ENCODE measurements at regions not wholly inside any gene's neighbourhood (a gene's known extent, or its start where the extent isn't known, plus 50 kb on each side); places are given as distances from the start of the nearest gene placed in this dataset.

DNA sequence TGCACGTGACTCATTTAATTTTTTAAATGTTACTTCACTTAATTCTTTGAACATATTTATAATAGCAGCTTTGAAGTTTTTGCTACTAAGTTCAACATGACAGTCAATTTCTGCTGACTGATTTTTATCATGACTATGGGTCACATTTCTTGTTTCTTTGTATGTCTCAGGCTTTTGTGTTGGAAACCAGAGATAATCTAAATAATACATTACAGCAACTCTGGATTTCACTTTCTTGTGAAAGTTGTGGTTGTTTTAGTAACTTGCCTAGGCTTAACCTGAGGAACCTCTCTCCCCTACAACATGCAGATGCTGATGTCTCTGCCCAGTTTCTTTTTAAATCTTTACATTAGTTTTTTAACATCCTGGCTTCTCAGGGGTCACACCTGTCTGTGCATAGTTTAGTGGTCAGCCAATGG, 180.8 kb downstream of the CCDC71L start:
- DNase-seq = no peak

DNA sequence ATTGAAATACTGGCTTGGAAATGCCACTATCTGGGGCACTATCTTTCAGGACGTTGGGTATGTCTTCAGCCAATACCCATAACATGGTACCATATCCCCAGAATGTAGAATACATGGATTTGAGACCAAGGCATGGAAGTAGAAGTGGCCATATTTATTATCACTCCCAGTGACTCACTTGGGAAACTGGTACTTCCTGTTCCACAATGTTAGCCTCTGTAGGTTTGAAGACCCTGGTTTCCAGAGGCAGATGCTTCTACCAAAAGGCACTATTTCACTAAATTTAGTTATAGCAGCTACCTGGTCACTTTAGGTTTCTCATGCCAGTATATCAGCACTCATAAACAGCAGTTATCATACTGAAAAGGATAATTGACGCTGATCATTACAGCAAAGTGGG, 184.2 kb downstream of the CCDC71L start:
- no peak for DNase-seq

DNA sequence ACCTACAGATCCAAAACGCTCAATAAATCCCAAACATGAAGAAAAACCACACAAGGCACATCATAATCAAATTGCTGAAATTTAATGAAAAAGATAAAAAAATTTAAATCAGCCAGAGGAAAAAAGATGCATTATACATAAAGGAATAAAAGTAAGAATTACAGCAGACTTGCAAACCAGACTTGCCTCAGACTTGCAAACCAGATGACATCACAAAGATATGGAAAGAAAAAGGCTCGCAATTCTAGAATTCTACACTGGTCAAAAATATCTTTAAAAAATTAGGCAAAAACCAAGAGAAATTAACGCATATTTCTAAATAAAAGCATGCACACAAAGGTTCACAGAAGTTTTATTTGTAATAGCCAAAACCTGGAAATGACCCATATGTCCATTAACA, 188.0 kb upstream of the NAMPT start:
- no peak for DNase-seq

DNA sequence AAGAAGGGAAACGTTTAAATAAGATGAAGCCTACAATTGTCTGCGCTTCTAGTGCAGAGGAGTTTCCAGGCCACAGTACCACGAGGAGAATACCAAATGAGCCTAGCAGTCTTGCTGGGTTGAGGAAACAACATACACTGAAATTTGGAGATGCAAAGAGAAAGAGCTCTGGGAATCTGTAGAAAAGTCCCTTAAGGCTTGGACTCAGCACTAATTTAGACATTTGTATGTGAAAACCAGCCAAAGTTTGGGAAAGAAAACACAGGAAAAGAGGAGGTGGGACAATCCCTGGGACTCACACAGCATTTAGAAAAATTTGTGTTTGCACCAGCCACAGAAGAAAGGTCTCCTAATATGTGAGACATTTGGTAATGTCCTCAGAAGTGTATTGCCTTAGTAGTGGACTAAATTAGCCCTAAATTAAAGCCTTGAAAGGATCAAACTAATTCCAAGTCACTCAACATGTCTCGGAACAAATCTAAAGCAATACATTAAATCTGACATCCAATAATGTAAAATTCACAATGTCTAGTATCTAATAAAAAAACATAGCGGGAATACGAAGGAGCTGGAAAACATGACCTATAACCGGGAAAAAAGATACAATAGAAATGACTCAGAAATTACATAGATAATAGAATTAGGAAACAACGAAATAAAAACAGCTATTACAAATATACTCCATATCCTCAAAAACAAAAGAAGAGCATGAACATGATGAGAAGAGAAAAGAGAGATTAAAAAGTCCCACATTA, 187.1 kb upstream of the NAMPT start:
- DNase-seq = no peak

DNA sequence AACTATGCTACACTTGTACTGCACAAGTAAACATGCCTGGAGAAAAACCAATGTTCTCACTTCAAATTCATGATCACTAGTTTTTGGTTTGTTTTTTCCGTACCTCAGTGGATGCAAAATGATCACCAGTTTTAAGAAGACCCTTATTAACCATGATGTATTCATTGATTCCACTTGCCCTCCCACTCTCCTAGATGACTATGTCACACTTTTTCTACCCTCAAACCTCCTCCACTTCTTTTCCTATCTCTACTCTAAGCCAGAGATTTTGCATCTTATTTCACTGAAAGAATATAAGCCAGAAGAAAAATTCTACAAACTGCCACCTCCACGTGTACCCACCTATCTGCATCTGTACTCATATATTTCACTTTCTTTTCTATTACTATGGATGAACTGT, 186.2 kb upstream of the NAMPT start:
- no peak for DNase-seq

DNA sequence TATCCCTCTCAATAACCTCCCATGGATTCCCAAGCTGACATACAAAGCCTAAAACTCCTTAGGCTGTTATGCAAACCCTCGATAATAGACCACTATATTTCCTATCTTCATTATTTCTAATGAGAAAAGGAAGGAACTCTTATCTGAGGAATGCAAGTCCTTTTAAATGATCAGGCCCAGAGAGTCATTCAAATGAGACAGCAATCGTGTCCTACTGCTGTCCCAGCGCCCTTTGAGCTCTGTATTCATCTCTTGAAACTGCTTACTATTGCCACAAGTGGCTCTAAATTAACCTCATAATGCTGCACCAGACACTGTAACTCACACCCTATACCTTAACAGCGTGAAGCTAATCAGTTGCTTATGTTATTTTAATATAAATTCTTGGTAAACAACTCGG, 182.1 kb upstream of the NAMPT start:
- no peak for DNase-seq

DNA sequence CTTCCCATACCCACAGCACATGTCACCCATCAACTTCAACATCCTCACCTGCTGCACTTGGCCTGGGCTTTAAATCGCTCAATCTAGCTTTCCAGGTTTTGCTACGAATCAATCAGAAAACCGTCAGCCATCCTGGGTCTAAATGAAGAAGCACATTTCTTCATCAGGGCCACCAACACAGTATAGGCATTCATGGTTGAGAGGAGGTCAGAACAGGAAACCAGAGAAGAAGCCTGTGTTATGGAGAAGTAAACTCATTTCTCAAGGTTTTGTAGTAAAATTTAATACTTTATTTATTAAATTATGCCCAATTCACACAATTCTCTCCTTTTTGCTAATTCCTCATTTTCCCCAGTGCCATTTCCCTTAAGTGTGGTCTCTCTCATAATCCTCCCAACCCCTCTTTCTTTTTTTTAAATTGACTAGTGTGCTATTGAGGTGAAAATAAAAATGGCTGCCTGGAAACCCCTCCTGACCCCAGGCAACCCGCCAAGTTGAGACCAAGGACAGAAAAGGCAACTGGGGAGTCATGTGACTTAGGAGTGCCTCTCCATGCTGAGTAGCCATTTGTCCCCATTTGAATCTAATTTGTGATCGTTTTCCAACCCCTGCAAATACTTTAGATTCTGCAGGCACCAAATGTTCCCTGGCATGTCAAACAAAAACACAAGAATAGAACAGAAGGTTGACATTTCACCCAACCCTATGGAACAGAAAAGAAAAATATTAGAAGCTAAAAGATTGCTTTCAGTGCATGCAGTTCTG, 181.1 kb upstream of the NAMPT start:
- DNase-seq = no peak

DNA sequence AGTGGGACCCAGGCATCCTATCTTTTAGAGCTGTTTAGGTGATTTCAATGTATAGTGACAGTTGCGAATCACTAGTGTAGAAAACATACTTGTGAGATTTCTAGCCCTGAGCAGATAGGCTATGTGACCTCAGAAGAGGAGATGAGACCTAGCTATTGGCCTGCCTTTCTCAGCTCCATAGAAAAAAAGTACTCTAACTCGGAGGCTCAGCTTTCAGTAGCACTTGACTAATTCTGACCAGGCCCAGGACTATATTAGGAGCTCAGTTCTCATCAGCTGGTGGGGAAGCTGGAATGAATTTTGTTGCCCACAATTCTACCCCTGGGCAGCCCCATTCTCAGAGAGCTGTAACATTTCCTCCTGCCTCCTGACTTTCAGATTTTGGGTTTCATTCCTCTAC, 179.9 kb upstream of the NAMPT start:
- no peak for DNase-seq

DNA sequence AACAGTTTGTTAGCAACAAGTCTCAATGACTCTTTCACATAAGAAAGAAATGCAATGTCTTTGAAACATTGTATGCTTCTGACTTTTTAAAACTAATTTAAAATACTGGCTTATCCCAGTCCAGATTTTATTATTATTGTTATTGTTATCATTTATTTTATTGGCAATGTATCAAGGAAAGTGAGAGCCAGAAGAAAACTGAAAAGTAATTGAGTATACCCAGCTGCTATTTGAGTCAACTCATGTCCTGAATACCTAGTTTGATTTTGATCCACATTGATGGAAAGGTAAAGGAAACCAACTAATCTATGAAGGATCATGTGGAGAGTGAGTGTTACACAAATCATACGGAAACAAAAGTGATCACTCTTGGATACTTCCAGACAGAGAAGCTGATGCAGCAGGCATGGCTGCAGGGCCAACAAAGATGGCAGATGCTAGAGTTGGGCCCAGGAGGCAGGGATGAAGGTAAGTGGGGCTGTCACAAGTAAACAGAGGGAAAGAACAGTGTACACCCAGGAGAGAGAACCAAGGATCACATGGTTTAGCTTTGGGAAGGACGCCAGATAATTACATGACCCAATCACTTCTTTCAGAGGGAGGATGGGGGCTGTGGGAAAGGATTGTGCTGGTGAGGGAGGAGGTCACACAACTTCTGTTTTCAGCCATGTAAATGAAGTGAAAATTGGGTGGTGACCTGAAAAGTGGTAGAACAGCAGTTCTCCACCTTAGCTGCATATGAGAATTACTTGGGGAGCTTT, 179.2 kb upstream of the NAMPT start:
- DNase-seq = no peak

DNA sequence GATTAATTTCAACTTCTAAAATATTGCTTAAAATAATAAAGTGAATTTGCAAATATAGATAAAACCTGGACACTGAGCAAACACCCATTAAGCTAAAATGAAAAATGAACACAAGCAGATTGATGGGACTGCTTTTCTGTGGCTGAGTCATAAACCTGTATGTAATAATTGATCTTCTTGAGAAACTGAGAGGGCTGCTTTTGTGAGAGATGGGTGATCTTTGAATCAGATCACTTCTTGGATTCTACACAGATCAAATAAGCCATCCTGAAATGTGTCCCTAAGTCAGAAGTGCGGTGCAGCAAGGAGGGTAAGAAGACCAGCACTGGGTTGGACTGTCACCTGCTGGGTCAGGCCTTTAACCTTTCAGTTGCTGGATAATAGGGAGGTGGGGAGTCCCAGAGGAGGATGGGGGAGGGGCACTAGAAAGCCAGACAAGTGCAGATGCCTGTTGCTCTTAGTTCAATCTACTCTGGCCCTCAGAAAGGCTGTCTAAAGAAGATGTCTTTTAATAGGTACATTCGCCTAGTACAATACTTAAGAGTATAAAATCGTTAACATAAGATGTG, 178.2 kb upstream of the NAMPT start:
- no peak for DNase-seq

DNA sequence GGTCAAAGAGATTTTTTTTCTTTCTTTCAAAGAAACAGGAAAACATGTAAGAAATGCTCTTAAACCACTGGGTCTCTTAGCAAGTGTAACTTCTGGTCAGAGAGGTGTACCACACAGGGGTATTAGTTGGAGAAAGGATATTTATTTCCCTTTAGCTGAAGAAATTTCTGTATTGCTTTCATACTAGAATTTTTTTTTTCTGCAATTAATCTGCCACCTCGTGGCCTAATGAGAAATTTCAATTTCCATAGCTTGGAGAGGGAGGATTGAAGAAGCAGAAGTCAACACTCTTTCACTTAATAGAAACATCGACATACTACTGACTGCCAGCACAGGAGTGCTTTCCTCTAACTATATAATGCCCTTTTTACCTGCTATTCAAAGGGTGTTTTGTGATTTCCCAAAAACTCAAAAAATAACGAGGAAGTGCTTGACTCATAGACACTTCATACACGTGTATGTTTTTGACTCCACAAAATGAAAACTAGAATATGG, 177.6 kb upstream of the NAMPT start:
- DNase-seq = peak; percentile 36

DNA sequence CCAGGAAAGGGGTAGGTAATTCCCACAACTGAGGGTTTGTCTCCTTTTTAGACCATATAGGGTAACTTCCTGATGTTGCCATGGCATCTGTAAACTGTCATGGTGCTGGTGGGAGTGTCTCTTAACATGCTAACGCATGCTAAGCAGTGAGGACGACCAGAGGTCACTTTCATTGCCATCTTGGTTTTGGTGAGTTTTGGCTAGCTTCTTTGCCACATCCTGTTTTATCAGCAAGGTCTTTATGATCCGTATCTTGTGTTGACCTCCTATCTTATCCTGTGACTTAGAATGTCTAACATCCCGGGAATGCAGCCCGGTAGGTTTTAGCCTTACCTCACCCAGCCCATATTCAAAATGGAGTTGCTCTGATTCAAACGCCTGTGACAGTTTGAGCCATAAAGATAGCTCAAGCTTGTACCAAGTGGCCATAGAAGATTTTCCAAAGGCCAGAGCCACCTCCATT, 176.0 kb upstream of the NAMPT start:
- DNase-seq = no peak

DNA sequence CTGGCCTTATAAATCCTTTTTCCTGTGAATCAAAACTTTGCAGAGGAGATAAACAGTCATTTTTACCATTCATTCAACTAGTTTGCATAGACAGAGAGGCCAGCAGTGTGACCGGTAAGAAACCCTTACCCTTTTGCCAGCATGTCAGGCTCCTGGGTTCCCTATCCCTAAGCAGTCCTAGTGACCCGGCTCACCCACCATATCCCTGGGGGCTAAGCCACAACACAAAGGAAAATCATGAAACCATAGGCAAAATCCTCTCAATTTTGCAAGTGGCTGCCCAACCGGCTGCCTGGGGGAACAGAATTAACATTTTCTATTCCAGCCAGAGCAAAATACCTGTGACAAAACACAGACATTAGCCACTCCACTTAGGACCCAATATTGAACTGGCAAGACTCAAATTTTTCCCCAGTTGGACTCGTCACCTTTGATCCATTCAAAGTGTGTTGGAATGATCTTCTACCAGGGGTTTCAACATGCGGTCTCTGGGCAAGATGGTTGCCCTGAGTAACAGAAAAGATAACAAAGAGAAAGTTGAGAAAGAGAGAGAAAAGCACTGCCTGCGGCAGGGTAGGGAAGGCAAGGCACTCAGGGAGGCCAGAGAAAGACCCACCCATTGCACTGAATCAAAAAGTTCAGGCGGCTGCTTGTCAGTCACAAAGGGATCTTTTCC, 174.8 kb upstream of the NAMPT start:
- no peak for DNase-seq

DNA sequence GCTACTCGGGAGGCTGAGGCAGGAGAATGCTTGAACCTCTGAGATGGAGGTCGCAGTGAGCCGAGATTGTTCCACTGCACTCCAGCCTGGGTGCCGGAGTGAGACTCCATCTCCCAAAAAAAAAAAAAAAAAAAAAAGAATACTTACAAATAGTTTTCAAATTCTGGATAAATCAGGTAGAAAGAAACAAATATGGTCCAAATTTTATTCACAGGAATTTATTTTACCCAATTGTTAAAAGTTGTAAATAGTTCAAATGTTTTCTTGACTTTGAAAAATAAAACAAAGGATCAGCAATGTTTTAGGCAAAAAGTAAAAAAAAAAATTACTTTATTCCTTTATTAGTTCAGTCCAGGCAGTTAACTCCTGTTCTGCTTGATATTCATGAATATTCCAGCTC, 172.9 kb upstream of the NAMPT start:
- no peak for DNase-seq

DNA sequence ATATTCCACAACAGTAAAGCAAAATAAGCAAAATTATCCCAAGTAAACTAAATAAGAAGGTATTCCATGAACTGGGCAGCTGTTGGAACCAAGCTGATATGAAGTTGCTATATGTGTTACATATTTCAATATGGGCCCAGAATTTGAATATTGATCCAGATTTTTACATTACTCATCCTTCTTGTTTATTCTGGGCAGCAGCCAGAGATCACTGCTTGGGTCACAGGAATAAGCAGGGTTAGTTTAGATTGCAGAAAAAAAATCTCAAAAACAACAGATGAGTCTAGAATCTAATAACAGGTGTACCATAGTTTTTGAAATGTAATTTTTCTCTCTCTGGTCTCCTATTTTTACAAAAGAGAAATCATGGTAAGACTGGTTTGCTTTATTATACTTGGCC, 171.5 kb upstream of the NAMPT start:
- no peak for DNase-seq

DNA sequence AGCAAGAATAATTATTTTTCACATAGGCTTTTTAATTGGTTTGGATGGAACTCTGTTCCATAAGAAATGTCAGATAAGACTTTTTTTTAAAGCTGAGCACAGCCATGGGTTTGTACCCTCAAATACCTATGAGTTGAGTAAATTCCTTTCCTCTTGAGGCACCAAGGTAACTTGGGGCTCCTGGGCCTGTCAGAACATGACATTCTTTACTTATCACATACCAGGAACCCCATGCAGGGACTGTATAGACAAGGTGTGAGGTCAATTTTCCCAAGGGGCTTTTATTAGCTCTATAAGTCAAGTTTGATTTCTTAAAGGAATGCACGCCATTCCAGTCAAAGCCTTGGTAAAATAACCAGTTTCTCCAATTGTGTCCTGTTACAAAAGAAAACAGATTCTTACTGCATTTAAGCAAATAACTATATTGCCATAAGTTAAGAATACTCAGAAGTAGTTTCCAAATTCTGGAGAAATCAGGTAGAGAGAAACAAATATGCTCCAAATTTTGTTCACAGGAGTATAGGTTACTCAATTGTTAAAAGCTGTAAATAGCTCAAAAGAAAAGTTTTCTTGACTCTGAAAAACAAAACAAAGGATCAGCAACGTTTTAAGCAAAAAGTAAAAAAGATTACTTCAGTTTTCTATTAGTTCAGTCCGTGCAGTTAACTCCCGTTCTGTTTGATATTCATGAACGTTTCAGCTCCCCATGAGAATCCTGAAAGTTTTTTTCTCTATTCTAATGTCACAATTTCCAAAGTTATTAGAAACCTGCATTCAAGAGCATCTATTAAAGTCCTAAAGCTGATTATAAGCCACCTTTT, 167.5 kb upstream of the NAMPT start:
- no peak for DNase-seq

DNA sequence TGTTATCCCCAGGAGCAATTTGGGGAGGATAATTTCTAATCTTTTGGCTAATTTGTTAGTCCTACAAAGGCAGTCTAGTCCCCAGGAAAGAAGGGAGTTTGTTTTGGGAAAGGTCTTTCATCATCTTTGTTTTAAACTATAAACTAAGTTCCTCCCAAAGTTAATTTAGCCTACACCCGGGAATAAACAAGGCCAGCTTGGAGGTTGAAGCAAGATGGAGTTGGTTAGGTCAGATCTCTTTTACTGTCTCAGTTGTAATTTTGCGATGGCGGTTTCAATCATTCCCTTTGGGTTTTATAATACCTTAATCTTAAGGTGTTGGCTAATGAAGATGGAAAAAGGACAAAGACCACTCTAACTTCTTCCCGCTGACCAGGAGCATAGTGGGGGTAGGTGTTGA, 166.4 kb upstream of the NAMPT start:
- no peak for DNase-seq

DNA sequence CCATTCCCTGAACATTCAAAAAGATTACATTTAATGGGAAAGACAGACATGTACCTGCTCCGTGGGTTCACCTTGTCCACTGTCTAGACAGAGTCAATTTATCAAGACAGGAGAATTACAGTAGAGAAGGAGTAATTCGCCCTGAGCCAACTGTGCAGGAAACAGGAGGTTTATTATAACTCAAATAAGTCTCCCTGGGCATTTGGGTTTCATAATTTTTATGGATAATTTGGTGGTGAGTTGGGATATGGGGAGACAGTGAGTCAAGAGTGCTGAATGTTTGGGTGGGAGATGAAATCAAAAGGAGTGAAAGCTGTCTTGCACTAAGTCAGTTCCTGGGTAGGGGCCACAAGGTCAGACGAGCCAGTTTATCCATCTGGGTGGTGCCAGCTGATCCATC, 165.9 kb upstream of the NAMPT start:
- DNase-seq = no peak

DNA sequence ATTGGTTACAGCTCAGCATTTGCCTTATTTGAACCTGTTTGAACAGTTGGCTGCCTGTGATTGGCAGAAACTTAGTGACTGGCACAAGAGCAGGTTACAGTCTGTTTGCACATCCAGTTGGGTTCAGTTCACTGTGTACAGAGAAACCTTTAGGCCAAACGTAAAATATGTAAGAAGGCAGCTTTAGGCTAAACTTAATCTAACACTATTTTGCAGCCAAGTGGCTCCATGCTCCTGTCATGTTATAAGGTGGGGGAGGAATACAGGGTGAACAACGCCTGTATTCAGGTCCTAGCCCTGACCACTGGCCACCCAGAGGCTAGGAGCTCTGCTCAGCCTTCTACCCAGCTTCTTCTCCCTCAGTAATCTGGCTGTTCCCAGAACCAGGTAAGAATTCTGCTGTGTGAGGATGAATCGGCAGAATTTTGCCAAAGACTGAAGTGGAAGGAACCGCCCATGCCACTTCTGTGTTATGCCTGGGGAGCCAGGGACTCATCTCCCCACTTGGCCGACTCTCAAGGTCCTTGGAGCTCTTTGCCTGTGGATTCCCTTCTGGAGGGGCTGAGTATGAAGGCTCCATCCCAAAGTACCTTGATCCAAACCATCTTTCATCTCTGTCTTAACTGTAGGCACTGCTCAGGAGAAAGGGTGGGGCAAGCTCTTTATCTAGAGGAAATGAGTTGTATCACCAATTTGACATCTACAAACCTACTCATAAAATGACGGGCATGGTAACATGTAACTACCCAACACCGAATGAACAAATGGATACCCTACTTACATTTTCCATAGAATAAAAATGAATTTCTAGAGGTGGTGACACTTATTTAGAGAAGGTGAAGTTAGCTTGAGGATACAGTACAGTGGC, 164.4 kb upstream of the NAMPT start:
- DNase-seq = no peak

DNA sequence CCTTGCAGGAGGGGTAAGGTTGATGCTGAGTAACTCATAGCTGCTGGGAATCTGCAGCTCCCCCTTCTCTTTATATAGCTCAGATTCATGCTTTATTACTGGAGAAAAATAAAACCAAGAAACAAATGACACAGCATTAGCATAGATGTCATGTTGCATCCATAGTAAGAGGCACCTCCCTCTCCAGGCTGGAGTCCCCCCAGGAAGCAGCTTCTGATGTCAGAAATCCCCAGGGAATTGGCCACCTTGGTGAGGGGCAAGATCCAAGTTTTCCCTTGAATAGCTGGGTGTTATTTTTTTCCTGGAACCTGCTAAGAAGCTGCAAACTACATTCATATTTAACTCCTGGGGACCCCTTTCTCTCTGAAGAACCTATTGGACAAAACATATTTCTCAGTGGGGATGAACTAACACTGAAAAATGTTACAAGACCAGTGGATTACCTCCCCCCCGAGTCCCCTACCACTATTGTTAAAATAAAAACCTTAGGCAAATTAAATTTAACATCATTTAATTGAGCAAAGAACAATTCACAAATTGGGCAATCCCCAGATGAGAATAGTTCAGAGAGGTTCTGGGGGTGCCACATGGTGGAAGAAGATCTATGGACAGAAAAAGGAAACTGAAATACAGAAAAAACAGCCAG, 163.7 kb upstream of the NAMPT start:
- no peak for DNase-seq
